Karpas-422 (cell line): ENCODE measurements at regions not wholly inside any gene's neighbourhood (a gene's known extent, or its start where the extent isn't known, plus 50 kb on each side); places are given as distances from the start of the nearest gene placed in this dataset.
A peak's percentile ranks its signal among the peaks of the same experiment; 100 is the strongest.
"Not testable (repeated sequence)": the region's sequence is repeated elsewhere in the genome, so short reads cannot be mapped to it uniquely, and the experiment has no call there.

Experiments used
- DNase-seq: peaks from one replicate; pipeline ENCODE4 v3.0.0-alpha.2; 2015
- H2AFZ ChIP-seq: fragments of 200-600 bp; sonication (generic); 2 replicates; pipeline ENCODE4 v1.6.1; 2014; ENCODE audit warnings: antibody characterized with exemption, low read length, mixed read lengths
- H3K27ac ChIP-seq: fragments of 200-600 bp; sonication (generic); 2 replicates; pipeline ENCODE4 v1.5.1; 2014; ENCODE audit warnings: mild to moderate bottlenecking, low read length, moderate library complexity
- H3K27me3 ChIP-seq: fragments of 200-600 bp; sonication (generic); 2 replicates; pipeline ENCODE4 v1.6.1; 2014; ENCODE audit warnings: low read length, mixed read lengths
- H3K36me3 ChIP-seq: fragments of 200-600 bp; sonication (generic); 2 replicates; pipeline ENCODE4 v1.6.1; 2014; ENCODE audit warnings: low read length, mixed read lengths; ENCODE audit not compliant: insufficient read depth
- H3K4me1 ChIP-seq: fragments of 200-600 bp; sonication (generic); 2 replicates; pipeline ENCODE4 v1.6.1; 2014; ENCODE audit warnings: mild to moderate bottlenecking, low read length, mixed read lengths
- H3K4me2 ChIP-seq: fragments of 200-600 bp; sonication (generic); 2 replicates; pipeline ENCODE4 v1.6.1; 2014; ENCODE audit warnings: low read length, low read depth, mild to moderate bottlenecking; ENCODE audit not compliant: poor library complexity, severe bottlenecking
- H3K4me3 ChIP-seq: fragments of 200-600 bp; sonication (generic); 2 replicates; pipeline ENCODE4 v1.5.1; 2014; ENCODE audit warnings: mild to moderate bottlenecking, antibody characterized with exemption, low read length, mixed read lengths
- H3K79me2 ChIP-seq: fragments of 200-600 bp; sonication (generic); 2 replicates; pipeline ENCODE4 v1.6.1; 2014; ENCODE audit warnings: mild to moderate bottlenecking, low read length, mixed read lengths
- H3K9ac ChIP-seq: fragments of 200-600 bp; sonication (generic); 2 replicates; pipeline ENCODE4 v1.6.0; 2014; ENCODE audit warnings: low read length
- H3K9me2 ChIP-seq: fragments of 200-600 bp; sonication (generic), shearing (Covaris generic); replicated peaks from 2 replicates; pipeline ENCODE4 v1.6.0; 2014; ENCODE audit warnings: mild to moderate bottlenecking, low read length, moderate library complexity; ENCODE audit not compliant: insufficient read depth
- H3K9me3 ChIP-seq: fragments of 300-700, 200-600 bp; sonication (generic); 2 replicates; pipeline ENCODE4 v1.6.1; 2014; ENCODE audit warnings: low read length, mixed read lengths
- H4K20me1 ChIP-seq: fragments of 200-600 bp; sonication (generic); 2 replicates; pipeline ENCODE4 v1.6.1; 2014; ENCODE audit warnings: mild to moderate bottlenecking, antibody characterized with exemption, low read length, low read depth; ENCODE audit not compliant: insufficient read depth

DNA sequence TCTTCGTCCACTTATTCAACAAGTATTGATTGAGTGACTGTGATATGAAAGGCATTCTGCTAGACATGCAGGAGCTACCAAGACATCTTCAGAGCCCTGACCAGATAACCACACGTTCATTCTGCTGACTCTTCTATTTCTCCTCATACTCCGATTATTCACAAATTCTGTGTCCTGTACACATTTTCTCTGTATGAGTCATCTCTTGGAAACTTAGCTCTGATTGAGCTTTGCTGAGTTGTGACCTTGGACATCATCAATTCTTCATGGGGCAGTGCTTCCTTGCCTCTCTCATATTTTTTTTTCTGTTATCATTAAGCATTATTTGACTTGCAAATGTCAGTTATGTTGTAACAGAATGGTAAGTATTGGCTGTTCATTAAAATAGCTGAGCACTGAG, 351.6 kb upstream of the CNR1 start:
- Histone ChIP-seq H3K4me3 (no peak overlapping the region), H3K36me3 (no peaks in the 10 kb centered on the region), H3K9ac (no peak overlapping the region), H3K79me2 (no peaks in the 10 kb centered on the region), H4K20me1 (no peaks in the 10 kb centered on the region), H3K4me1 (no peaks in the 10 kb centered on the region), H2AFZ (no peak overlapping the region), H3K4me2 (no peak overlapping the region), H3K27ac (no peak overlapping the region), H3K9me3 (no peaks in the 10 kb centered on the region), H3K9me2 (no peaks in the 10 kb centered on the region), H3K27me3 (no peaks in the 10 kb centered on the region; the same call in 1 of the 2 replicates)
- peak; percentile 10 for DNase-seq

DNA sequence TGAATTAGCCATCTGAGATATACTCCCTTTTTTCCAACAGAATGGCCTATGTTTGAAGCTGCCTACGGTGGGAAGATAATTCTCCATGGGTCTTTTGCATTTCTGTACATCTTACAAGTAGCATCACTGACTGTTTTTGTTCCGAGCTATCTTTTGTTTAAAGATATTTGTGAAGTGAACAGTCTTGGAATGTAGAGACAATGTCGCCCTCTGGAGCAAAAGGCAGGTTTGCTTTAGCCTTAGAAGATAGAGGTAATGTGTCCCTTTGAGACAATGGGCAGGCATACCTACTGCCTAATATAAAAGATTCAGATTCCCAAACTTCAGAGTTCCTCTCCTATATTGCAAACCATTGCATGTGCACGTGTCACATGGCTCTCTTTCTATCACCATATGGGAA, 347.8 kb upstream of the CNR1 start:
- Histone ChIP-seq H2AFZ (no peak overlapping the region), H3K4me3 (no peak overlapping the region), H3K36me3 (no peaks in the 10 kb centered on the region), H3K9ac (no peak overlapping the region), H3K79me2 (no peaks in the 10 kb centered on the region), H3K27ac (no peak overlapping the region), H3K4me1 (no peaks in the 10 kb centered on the region), H4K20me1 (no peaks in the 10 kb centered on the region), H3K4me2 (no peak overlapping the region), H3K27me3 (no peaks in the 10 kb centered on the region; the same call in 1 of the 2 replicates), H3K9me2 (no peaks in the 10 kb centered on the region), H3K9me3 (no peaks in the 10 kb centered on the region)
- peak; percentile 36 for DNase-seq

DNA sequence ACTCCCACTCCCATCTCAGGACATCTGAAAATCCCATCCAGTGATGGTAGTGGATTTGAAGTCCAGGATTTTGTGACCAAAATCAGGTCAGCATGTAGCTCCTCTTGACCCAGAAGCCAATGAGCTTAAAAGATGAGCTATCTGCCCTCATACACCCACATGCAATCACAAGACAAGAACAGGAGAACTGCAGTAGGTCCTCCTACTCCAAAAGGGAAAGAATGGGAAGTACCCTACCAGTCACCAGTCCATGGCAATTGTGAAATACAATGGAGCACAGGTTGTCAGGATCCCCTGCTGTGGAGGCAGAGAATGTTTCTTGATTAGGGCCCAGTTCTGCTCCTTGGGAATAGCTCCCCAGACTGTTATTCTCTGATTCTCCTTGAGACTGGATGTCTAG, 347.3 kb upstream of the CNR1 start:
- Histone ChIP-seq H3K9me3 (no peaks in the 10 kb centered on the region), H3K9me2 (no peaks in the 10 kb centered on the region), H3K9ac (no peak overlapping the region), H2AFZ (no peak overlapping the region), H3K27ac (no peak overlapping the region), H3K79me2 (no peaks in the 10 kb centered on the region), H4K20me1 (no peaks in the 10 kb centered on the region), H3K4me1 (no peaks in the 10 kb centered on the region), H3K4me2 (no peak overlapping the region), H3K27me3 (no peaks in the 10 kb centered on the region; the same call in 1 of the 2 replicates), H3K36me3 (no peaks in the 10 kb centered on the region), H3K4me3 (no peak overlapping the region)
- peak; percentile 23 for DNase-seq

DNA sequence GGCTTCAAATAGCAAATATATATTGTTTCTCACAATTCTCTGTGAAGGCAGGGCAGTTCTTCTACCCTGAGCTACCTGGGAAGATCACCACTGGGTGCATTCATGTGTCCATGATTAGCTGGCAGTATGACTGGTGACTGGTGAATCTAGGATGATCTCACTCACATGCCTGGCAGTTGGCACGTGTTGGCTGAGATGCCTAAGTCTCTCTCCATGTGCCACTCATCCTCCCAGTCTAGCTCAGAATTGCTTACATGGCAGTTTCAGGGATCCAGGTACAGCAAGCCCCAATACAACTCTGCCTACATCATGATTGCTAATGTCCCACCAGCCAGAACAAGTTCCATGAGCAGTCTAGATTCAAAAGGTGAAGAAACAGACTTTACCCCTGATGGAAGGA, 346.8 kb upstream of the CNR1 start:
- Histone ChIP-seq H3K36me3 (no peaks in the 10 kb centered on the region), H3K4me3 (no peak overlapping the region), H3K9me2 (no peaks in the 10 kb centered on the region), H3K9me3 (no peaks in the 10 kb centered on the region), H3K4me1 (no peaks in the 10 kb centered on the region), H3K4me2 (no peak overlapping the region), H4K20me1 (no peaks in the 10 kb centered on the region), H3K27me3 (no peaks in the 10 kb centered on the region; the same call in 1 of the 2 replicates), H3K9ac (no peak overlapping the region), H3K27ac (no peak overlapping the region), H3K79me2 (no peaks in the 10 kb centered on the region), H2AFZ (no peak overlapping the region)
- peak; percentile 27 for DNase-seq

DNA sequence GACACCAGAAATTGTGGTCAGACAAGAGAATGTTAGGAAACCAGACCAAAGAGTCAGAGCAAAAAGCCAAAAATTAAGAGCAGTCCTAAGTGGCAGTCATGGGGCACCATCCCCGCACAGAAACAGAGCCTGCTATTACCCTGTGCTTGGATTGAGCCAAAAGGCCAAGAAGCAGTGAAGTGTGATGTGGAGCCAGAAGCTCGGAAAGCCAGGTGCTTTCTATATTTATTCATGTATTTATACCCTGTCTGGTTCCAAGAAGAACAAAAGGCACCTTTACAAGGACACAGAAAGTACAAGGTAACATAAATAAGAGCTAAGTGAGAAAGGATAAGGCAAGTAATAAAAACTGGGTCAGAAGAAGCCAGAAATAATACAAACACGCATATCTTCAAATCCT, 336.2 kb upstream of the CNR1 start:
- Histone ChIP-seq H3K27ac (no peak overlapping the region), H3K9me2 (no peaks in the 10 kb centered on the region), H3K4me3 (no peak overlapping the region), H3K9me3 (no peaks in the 10 kb centered on the region), H2AFZ (no peak overlapping the region), H3K27me3 (no peaks in the 10 kb centered on the region), H3K79me2 (no peaks in the 10 kb centered on the region), H3K4me1 (peaks cover 10% of the 10 kb centered on the region), H3K36me3 (no peaks in the 10 kb centered on the region), H4K20me1 (no peaks in the 10 kb centered on the region), H3K9ac (no peak overlapping the region), H3K4me2 (no peak overlapping the region)
- DNase-seq, result no peak

DNA sequence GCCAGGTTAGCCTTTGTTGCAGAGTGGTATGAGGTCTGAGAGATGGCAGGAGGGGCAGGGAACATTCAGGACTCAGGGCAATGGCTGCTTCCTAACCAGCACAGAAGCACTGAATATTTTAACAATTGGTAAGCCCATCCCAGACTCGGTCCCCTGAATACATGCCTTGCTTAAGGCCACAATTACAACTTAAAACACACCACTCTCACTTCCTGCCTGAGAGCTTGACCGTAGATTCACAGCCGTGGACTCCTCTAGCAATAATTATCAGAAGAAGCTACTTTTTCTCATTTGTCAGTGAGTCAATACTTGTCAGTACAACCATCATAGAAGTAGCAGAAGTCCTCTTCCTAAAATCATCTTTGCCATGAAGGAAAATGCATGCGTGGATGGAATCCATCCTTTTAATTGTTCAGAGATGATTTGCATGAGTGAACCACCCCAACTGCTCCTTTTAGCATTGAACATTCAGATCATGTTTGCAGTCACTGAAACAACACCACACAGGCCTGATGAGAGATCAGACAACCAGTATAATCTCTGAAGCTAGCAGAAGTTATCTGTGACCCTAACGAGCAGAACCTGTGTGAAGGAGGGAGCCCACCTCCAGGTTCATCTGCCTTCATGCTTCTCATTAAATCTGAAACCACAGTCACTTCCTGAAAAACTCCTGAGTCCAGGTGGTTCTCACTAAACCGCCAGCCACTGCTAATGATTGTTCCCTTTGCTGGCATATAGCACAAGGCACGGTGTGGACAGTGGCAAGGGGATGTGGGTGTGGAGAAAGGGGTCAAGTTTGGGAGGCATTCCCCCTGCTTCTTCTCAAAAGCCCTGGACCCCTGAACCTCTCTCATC, 333.9 kb upstream of the CNR1 start:
- Histone ChIP-seq H3K4me2 (peak overlapping the region; percentile 46), H3K27ac (no peak overlapping the region), H3K9me3 (no peaks in the 10 kb centered on the region), H3K27me3 (no peaks in the 10 kb centered on the region), H4K20me1 (no peaks in the 10 kb centered on the region), H2AFZ (peak overlapping the region; percentile 12; the same call in 1 of the 2 replicates), H3K79me2 (no peaks in the 10 kb centered on the region), H3K36me3 (no peaks in the 10 kb centered on the region), H3K4me3 (no peak overlapping the region; the same call in 1 of the 2 replicates), H3K4me1 (peaks cover 10% of the 10 kb centered on the region), H3K9ac (peak overlapping the region; percentile 24; the same call in 1 of the 2 replicates), H3K9me2 (no peaks in the 10 kb centered on the region)
- DNase-seq, result peak; percentile 46

DNA sequence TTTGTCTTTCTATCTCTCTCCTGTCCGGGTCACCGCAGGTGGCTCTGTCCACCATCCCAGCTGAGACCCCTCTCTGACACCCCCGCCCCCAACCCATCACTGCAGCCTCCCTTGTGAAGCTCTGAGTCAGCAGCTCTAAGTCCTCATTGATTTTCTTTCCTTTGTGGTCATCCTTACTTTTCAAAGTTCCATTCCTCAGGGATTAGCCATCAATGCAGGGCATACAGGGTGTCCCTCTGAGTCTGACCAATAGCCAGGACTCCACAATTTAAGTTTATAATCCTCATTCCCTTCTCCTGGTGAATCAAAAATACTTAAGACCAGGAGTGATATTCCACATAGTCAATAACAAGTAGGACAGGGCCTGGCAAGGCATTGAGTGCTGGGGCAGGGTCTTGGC, 333.3 kb upstream of the CNR1 start:
- peak overlapping the region; percentile 46 for H3K4me2 ChIP-seq
- no peak overlapping the region for H3K27ac ChIP-seq

DNA sequence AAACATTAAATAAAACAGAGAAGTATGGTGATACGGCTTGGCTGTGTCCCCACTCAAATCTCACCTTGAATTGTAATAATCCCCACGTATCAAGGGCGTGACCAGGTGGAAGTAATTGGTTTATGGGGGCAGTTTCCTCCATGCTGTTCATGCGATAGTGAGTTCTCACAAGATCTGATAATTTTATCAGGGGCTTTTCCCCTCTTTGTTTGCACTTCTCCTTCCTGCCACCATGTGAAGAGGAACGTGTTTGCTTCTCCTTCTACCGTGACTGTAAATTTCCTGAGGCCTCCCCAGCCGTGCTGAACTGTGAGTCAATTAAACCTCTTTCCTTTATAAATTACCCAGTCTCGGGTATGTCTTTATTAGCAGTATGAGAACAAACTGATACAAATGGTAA, 331.3 kb upstream of the CNR1 start:
- peaks cover 10% of the 10 kb centered on the region for H3K4me1 ChIP-seq
- H3K27ac ChIP-seq, H3K4me3 ChIP-seq, H3K36me3 ChIP-seq, DNase-seq, H4K20me1 ChIP-seq, H2AFZ ChIP-seq, H3K79me2 ChIP-seq, H3K4me2 ChIP-seq, H3K27me3 ChIP-seq, H3K9me3 ChIP-seq, H3K9ac ChIP-seq, H3K9me2 ChIP-seq: not testable (repeated sequence)

More for the DNA sequence above, 333.3 kb upstream of the CNR1 start:
- no peaks in the 10 kb centered on the region for H3K27me3 ChIP-seq
- peaks cover 10% of the 10 kb centered on the region for H3K4me1 ChIP-seq
- no peak for DNase-seq
- no peaks in the 10 kb centered on the region for H3K9me2 ChIP-seq
- no peaks in the 10 kb centered on the region for H3K36me3 ChIP-seq
- no peak overlapping the region for H3K9ac ChIP-seq
- no peaks in the 10 kb centered on the region for H3K9me3 ChIP-seq
- H4K20me1 ChIP-seq, result no peaks in the 10 kb centered on the region
- H3K79me2 ChIP-seq, result no peaks in the 10 kb centered on the region
- no peak overlapping the region for H3K4me3 ChIP-seq
- no peak overlapping the region for H2AFZ ChIP-seq
